HCT116 (cell line): ENCODE measurements at regions not wholly inside any gene's neighbourhood (a gene's known extent, or its start where the extent isn't known, plus 50 kb on each side); places are given as distances from the start of the nearest gene placed in this dataset.

Source experiments
- ATAC-seq: fragments of 200-7000 bp; cut with Tn5 transposase; 2 replicates; pipeline ENCODE4 v1.9.1; 2020; ENCODE audit warnings: mild to moderate bottlenecking, moderate library complexity
- BruUV-seq: library from RNA; stranded (reverse); fragments of 400-500 nt; replicated peaks from 2 replicates; lab custom pipeline; 2021; lab: Mats Ljungman, UMichigan
- CTCF ChIA-PET: fragments of 300-600 bp; sonication (Branson Sonifier 250); formaldehyde crosslinking; loops from one replicate; lab custom pipeline; 2021; ENCODE audit warnings: antibody characterized with exemption; lab: Charles Lee
- POLR2A ChIA-PET: fragments of 300-600, 350-600 bp; sonication (Branson Sonifier 250); formaldehyde crosslinking; loops from one replicate; lab custom pipeline; 2021; ENCODE audit warnings: antibody characterized with exemption; lab: Charles Lee
- RAD21 ChIA-PET, 2 experiments: fragments of 300-600 bp; sonication (Branson Sonifier 250); formaldehyde crosslinking; loops; one replicate each; lab custom pipeline; 2023; ENCODE audit warnings: low total read pairs in 2 of 2; ENCODE audit not compliant: uncharacterized antibody in 2 of 2, unreplicated experiment in 2 of 2, low non-redundant PET in 1 of 2; lab: Charles Lee
- DNase-seq: peaks from one replicate; pipeline ENCODE4 v3.0.0-alpha.2; 2010; ENCODE audit warnings: low read depth, low spot score
- H2AFZ ChIP-seq: fragments of 200-600 bp; shearing (Covaris generic), sonication (generic); 2 replicates; pipeline ENCODE4 v1.6.1; 2017; ENCODE audit warnings: low read depth, mixed run types, mixed read lengths, antibody characterized with exemption, low read length; ENCODE audit not compliant: poor library complexity, severe bottlenecking
- H3K27ac ChIP-seq: 2 replicates; pipeline ENCODE4 v1.5.1; 2012; ENCODE audit warnings: low read depth, low read length
- H3K27me3 ChIP-seq: fragments of 200-600 bp; sonication (generic); 2 replicates; pipeline ENCODE4 v1.6.1; 2016; ENCODE audit warnings: mixed run types, low read length, mixed read lengths; ENCODE audit not compliant: insufficient read depth
- H3K36me3 ChIP-seq, 2 experiments: fragments of 200-500 bp in 1 of 2; fragments of 200-600 bp in 1 of 2; sonication (Bioruptor generic) in 1 of 2; sonication (generic) in 1 of 2; 2 replicates each; pipeline versions ENCODE4 v1.5.1 to v1.6.1; 2014 to 2016; ENCODE audit warnings: low read length in 2 of 2, inconsistent platforms in 1 of 2, mixed read lengths in 1 of 2, mixed run types in 1 of 2; ENCODE audit not compliant: insufficient read depth in 2 of 2, control insufficient read depth in 1 of 2
- H3K4me1 ChIP-seq, 2 experiments: fragments of 200-600 bp in 1 of 2; sonication (generic) in 1 of 2; 2 replicates each; pipeline versions ENCODE4 v1.5.1 to v1.6.1; 2012 to 2017; ENCODE audit warnings: low read length in 2 of 2, inconsistent platforms in 1 of 2, mild to moderate bottlenecking in 1 of 2, mixed read lengths in 1 of 2, mixed run types in 1 of 2, moderate library complexity in 1 of 2; ENCODE audit not compliant: insufficient read depth in 2 of 2, control insufficient read depth in 1 of 2
- H3K4me2 ChIP-seq: fragments of 200-600 bp; sonication (generic); 2 replicates; pipeline ENCODE4 v1.6.1; 2017; ENCODE audit warnings: mixed run types, low read length, mixed read lengths
- H3K4me3 ChIP-seq, 2 experiments: fragments of 200-600 bp in 1 of 2; sonication (generic) in 1 of 2; replicated peaks in 1 of 2; 2 replicates each; pipeline ENCODE4 v1.5.1; 2011 to 2016; ENCODE audit warnings: low read length in 2 of 2, control low read depth in 1 of 2, low read depth in 1 of 2, mild to moderate bottlenecking in 1 of 2, mixed read lengths in 1 of 2, mixed run types in 1 of 2
- H3K79me2 ChIP-seq: fragments of 200-600 bp; sonication (generic); 2 replicates; pipeline ENCODE4 v1.6.1; 2017; ENCODE audit warnings: mild to moderate bottlenecking, mixed run types, low read length, moderate library complexity, mixed read lengths; ENCODE audit not compliant: insufficient read depth
- H3K9ac ChIP-seq: fragments of 200-600 bp; sonication (generic); 2 replicates; pipeline ENCODE4 v1.6.1; 2016; ENCODE audit warnings: low read length, mixed read lengths
- H3K9me2 ChIP-seq: fragments of 200-600 bp; sonication (generic), shearing (Covaris generic); 2 replicates; pipeline ENCODE4 v1.6.1; 2017; ENCODE audit warnings: mixed run types, mild to moderate bottlenecking, moderate library complexity; ENCODE audit not compliant: insufficient read depth
- H3K9me3 ChIP-seq, 2 experiments: fragments of 200-500 bp in 1 of 2; fragments of 200-600 bp in 1 of 2; sonication (Bioruptor generic) in 1 of 2; sonication (generic) in 1 of 2; 2 replicates each; pipeline ENCODE4 v1.6.1; 2014 to 2017; ENCODE audit warnings: low read length in 2 of 2, mixed read lengths in 2 of 2, inconsistent platforms in 1 of 2, low read depth in 1 of 2, mild to moderate bottlenecking in 1 of 2, mixed run types in 1 of 2, moderate library complexity in 1 of 2; ENCODE audit not compliant: control insufficient read depth in 1 of 2, insufficient read depth in 1 of 2
- H4K20me1 ChIP-seq: fragments of 200-600 bp; sonication (generic), shearing (Covaris generic); 2 replicates; pipeline ENCODE4 v1.6.1; 2017; ENCODE audit warnings: mixed run types, mild to moderate bottlenecking, moderate library complexity; ENCODE audit not compliant: insufficient read depth
- CBX3 ChIP-seq: IDR thresholded peaks from 2 replicates; pipeline ENCODE4 v1.6.1; 2012; ENCODE audit warnings: low read depth
- CEBPB ChIP-seq: IDR thresholded peaks from 2 replicates; pipeline ENCODE4 v1.6.1; 2012; ENCODE audit warnings: low read depth
- EGR1 ChIP-seq: IDR thresholded peaks from 2 replicates; pipeline ENCODE4 v1.6.1; 2012; ENCODE audit warnings: low read depth
- ELF1 ChIP-seq: IDR thresholded peaks from 2 replicates; pipeline ENCODE4 v1.6.1; 2012; ENCODE audit warnings: low read depth, borderline replicate concordance
- EZH2 ChIP-seq: fragments of 200-600 bp; sonication (generic); IDR thresholded peaks from 2 replicates; pipeline ENCODE4 v1.6.1; 2017; ENCODE audit warnings: antibody characterized with exemption, mixed run types
- FOSL1 ChIP-seq: IDR thresholded peaks from 2 replicates; pipeline ENCODE4 v1.6.1; 2012; ENCODE audit warnings: low read depth
- JUND ChIP-seq: IDR thresholded peaks from 2 replicates; pipeline ENCODE4 v1.6.1; 2012
- POLR2A ChIP-seq: IDR thresholded peaks from 2 replicates; pipeline ENCODE4 v1.7.0; 2011; ENCODE audit warnings: borderline replicate concordance; ENCODE audit not compliant: insufficient read depth, insufficient read length; ENCODE audit errors: extremely low read depth
- POLR2AphosphoS5 ChIP-seq: IDR thresholded peaks from 2 replicates; pipeline ENCODE4 v1.6.1; 2011; ENCODE audit warnings: mild to moderate bottlenecking, low read depth, low read length, moderate library complexity
- SIN3A ChIP-seq: IDR thresholded peaks from 2 replicates; pipeline ENCODE4 v1.6.1; 2012; ENCODE audit warnings: low read depth
- SRF ChIP-seq: IDR thresholded peaks from 2 replicates; pipeline ENCODE4 v1.6.1; 2012; ENCODE audit warnings: low read depth
- TCF7L2 ChIP-seq: IDR thresholded peaks from 2 replicates; pipeline ENCODE4 v1.7.0; 2011; ENCODE audit warnings: borderline replicate concordance, inconsistent platforms; ENCODE audit not compliant: insufficient read depth, insufficient read length; ENCODE audit errors: extremely low read depth
- YY1 ChIP-seq: IDR thresholded peaks from 2 replicates; pipeline ENCODE4 v1.6.1; 2011; ENCODE audit warnings: low read length, low read depth, moderate library complexity, mild to moderate bottlenecking; ENCODE audit not compliant: insufficient replicate concordance; ENCODE audit errors: extremely low read depth
- ZFX ChIP-seq: fragments of 450-650 bp; IDR thresholded peaks from 2 replicates; pipeline ENCODE4 v1.6.1; 2017
- ZNF274 ChIP-seq: fragments of 200-500 bp; sonication (Bioruptor generic); IDR thresholded peaks from 2 replicates; pipeline ENCODE4 v1.6.1; 2014; ENCODE audit warnings: mild to moderate bottlenecking, low read depth, low read length, inconsistent platforms
- intact Hi-C: fragments of 100-400 bp; cut with micrococcal nuclease; formaldehyde crosslinking; loops from 2 replicates; pipeline ENCODE4 v1.10.0; 2022
- TF ChIP-seq, protein P1 (sequence below): IDR thresholded peaks from 2 replicates; pipeline ENCODE4 v1.6.1; 2012; ENCODE audit warnings: low read depth
- TF ChIP-seq, protein P2 (sequence below), 3 experiments: fragments of 200-600 bp in 1 of 3; sonication (generic) in 1 of 3; IDR thresholded peaks in 2 of 3; conservative IDR thresholded peaks in 1 of 3; 2 replicates each; pipeline ENCODE4 v1.5.1; 2012 to 2017; ENCODE audit warnings: low read depth in 2 of 3, low read length in 2 of 3, antibody characterized with exemption in 1 of 3, borderline replicate concordance in 1 of 3, control low read depth in 1 of 3, mild to moderate bottlenecking in 1 of 3, mixed read lengths in 1 of 3, mixed run types in 1 of 3, moderate library complexity in 1 of 3; ENCODE audit not compliant: insufficient read depth in 1 of 3
- TF ChIP-seq, protein P3 (sequence below): IDR thresholded peaks from 2 replicates; pipeline ENCODE4 v1.6.1; 2012
- TF ChIP-seq, protein P4 (sequence below): IDR thresholded peaks from 2 replicates; pipeline ENCODE4 v1.6.1; 2012

DNA sequence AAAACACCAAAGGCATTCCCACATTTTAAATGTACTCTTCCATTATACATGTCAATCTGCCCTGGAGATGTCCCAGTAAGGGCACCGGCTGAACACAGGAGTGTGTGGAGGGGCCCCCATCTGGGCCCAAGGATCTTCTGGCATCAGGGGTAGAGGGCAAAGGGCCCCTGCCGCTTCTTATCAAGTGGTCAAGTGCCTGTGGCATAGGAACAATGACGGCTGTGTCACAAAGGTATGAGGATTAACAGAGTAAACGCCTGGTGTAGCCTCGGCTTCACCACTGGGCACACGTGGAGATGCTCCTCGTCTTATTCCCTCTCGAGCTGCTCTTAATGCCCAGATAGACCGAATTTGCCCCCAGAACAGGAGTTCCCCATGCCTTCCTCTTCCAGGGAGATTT, 169.7 kb upstream of the GLI2 start:
- no peak for DNase-seq
- TF ChIP-seq, protein P1, sequence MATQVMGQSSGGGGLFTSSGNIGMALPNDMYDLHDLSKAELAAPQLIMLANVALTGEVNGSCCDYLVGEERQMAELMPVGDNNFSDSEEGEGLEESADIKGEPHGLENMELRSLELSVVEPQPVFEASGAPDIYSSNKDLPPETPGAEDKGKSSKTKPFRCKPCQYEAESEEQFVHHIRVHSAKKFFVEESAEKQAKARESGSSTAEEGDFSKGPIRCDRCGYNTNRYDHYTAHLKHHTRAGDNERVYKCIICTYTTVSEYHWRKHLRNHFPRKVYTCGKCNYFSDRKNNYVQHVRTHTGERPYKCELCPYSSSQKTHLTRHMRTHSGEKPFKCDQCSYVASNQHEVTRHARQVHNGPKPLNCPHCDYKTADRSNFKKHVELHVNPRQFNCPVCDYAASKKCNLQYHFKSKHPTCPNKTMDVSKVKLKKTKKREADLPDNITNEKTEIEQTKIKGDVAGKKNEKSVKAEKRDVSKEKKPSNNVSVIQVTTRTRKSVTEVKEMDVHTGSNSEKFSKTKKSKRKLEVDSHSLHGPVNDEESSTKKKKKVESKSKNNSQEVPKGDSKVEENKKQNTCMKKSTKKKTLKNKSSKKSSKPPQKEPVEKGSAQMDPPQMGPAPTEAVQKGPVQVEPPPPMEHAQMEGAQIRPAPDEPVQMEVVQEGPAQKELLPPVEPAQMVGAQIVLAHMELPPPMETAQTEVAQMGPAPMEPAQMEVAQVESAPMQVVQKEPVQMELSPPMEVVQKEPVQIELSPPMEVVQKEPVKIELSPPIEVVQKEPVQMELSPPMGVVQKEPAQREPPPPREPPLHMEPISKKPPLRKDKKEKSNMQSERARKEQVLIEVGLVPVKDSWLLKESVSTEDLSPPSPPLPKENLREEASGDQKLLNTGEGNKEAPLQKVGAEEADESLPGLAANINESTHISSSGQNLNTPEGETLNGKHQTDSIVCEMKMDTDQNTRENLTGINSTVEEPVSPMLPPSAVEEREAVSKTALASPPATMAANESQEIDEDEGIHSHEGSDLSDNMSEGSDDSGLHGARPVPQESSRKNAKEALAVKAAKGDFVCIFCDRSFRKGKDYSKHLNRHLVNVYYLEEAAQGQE, result no peak
- TF ChIP-seq YY1 (no peak), FOSL1 (no peak), POLR2AphosphoS5 (no peak), ELF1 (no peak), CBX3 (no peak), CEBPB (no peak), ZNF274 (no peak), ZFX (no peak), EZH2 (no peak), JUND (no peak), SRF (no peak), EGR1 (no peak), SIN3A (no peak), POLR2A (no peak), TCF7L2 (no peak)
- TF ChIP-seq, protein P2, sequence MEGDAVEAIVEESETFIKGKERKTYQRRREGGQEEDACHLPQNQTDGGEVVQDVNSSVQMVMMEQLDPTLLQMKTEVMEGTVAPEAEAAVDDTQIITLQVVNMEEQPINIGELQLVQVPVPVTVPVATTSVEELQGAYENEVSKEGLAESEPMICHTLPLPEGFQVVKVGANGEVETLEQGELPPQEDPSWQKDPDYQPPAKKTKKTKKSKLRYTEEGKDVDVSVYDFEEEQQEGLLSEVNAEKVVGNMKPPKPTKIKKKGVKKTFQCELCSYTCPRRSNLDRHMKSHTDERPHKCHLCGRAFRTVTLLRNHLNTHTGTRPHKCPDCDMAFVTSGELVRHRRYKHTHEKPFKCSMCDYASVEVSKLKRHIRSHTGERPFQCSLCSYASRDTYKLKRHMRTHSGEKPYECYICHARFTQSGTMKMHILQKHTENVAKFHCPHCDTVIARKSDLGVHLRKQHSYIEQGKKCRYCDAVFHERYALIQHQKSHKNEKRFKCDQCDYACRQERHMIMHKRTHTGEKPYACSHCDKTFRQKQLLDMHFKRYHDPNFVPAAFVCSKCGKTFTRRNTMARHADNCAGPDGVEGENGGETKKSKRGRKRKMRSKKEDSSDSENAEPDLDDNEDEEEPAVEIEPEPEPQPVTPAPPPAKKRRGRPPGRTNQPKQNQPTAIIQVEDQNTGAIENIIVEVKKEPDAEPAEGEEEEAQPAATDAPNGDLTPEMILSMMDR (IDR thresholded peaks at IDR 0.05 in 2 of 3, conservative IDR thresholded peaks at IDR 0.05 in 1 of 3; ENCODE audit: borderline replicate concordance in 1 of 3, insufficient read depth in 1 of 3, low read depth in 2 of 3, low read length in 2 of 3), result no peak
- TF ChIP-seq, protein P3, sequence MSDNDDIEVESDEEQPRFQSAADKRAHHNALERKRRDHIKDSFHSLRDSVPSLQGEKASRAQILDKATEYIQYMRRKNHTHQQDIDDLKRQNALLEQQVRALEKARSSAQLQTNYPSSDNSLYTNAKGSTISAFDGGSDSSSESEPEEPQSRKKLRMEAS, result no peak
- TF ChIP-seq, protein P4, sequence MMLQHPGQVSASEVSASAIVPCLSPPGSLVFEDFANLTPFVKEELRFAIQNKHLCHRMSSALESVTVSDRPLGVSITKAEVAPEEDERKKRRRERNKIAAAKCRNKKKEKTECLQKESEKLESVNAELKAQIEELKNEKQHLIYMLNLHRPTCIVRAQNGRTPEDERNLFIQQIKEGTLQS, result no peak
- CTCF ChIA-PET, result no interaction called here
- intact Hi-C loops, result no loop called here
- H3K9ac ChIP-seq, result no peak overlapping the region
- H3K9me3 ChIP-seq, result no peaks in the 10 kb centered on the region
- no peak overlapping the region for H3K4me3 ChIP-seq
- no TSS peak for BruUV-seq
- H2AFZ ChIP-seq, result no peak overlapping the region
- H3K79me2 ChIP-seq, result no peaks in the 10 kb centered on the region
- no peaks in the 10 kb centered on the region for H3K9me2 ChIP-seq
- H4K20me1 ChIP-seq, result no peaks in the 10 kb centered on the region
- no peaks in the 10 kb centered on the region for H3K4me1 ChIP-seq
- H3K36me3 ChIP-seq, result no peaks in the 10 kb centered on the region
- no peak for ATAC-seq
- H3K27ac ChIP-seq, result no peak overlapping the region
- H3K27me3 ChIP-seq, result no peaks in the 10 kb centered on the region
- no peak overlapping the region for H3K4me2 ChIP-seq
- POLR2A ChIA-PET, result interaction anchor here (2.4 kb wide), 1 partner anchor 13 kb away, joined by 6 read pairs; no protein-coding TSS in a partner anchor
- RAD21 ChIA-PET, result no interaction called here
